Stimulated activated CD8-positive, alpha-beta memory T cell treated with anti-CD3 and anti-CD28 coated beads, Interleukin-12 subunit alpha, Interleukin-12 subunit beta, amount 100 ng/mL, for 1 hour (primary cell): ENCODE measurements at regions not wholly inside any gene's neighbourhood (a gene's known extent, or its start where the extent isn't known, plus 50 kb on each side); places are given as distances from the start of the nearest gene placed in this dataset.
A peak's percentile ranks its signal among the peaks of the same experiment; 100 is the strongest.
"Not testable (repeated sequence)": the region's sequence is repeated elsewhere in the genome, so short reads cannot be mapped to it uniquely, and the experiment has no call there.

Source experiments
- DNase-seq: peaks from one replicate; pipeline ENCODE4 v3.0.0-alpha.2; 2020; ENCODE audit warnings: low read depth

DNA sequence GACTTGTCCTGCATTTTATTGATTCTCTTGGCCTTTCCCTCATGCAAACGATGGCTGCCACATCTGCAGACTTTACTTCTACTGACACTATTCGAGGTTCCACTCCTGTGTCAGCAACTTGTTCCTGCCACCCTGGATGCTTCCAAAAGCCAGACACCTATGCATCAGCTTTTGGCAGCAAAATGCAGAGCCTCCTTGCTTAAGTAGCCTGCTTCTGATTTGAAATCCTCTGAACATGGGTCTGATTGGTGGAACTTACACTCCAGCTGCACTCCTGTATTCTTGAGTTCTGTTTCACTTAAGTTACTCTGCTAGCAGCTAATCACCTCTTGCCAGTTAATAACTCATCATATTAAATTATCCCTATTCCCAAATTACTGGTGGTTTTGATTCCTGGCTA, 152.1 kb upstream of the FMN2 start:
- DNase-seq: no peak

DNA sequence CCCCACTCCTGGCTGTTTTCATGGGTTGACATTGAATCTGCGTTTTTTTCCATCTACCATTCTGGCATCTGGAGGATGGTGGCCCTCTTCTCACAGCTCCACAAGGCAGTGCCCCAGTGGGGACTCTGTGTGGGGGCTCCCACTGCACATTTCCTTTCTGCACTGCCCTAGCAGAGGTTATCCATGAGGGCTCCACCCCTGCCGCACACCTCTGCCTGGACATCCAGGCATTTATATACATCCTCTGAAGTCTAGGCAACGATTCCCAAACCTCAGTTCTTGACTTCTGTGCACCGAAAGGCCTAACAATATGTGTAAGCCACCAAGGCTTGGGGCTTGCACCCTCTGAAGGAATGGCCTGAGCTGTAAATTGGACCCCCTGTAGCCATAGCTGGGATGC, 147.9 kb upstream of the FMN2 start:
- DNase-seq: no peak

DNA sequence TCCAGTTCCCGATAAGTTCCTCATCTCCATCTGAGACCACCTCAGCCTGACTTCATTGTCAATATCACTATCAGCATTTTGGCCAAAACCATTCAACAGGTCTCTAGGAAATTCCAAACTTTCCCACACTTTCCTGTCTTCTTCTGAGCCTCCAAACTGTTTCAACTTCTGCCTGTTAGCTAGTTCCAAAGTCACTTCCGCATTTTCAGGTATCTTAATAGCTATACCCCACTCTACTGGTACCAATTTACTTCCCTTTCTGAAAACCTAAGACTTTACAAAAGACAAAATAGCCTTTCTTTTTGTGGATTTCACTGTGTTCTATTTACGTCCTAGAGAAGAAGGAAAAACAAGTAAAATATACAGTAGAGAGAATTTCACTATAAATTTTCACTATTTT, 147.0 kb upstream of the FMN2 start:
- no peak for DNase-seq

DNA sequence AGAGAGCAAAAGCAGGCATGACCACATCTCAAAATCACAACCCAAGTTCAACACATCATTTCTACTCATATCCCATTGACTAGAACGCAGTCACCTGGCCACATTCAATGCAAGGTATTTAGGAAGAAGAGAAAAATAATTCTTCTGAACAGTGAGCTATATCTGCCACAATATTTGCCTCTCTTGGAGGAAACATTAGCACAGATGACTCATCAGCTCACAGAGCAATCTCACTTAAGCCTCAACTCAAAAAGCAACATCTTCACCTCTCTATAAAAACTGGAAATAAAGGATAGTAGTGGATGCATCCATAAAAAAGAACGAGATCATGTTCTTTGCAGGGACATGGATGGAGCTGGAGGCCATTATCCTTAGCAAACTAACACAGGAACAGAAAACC, 143.9 kb upstream of the FMN2 start:
- no peak for DNase-seq

DNA sequence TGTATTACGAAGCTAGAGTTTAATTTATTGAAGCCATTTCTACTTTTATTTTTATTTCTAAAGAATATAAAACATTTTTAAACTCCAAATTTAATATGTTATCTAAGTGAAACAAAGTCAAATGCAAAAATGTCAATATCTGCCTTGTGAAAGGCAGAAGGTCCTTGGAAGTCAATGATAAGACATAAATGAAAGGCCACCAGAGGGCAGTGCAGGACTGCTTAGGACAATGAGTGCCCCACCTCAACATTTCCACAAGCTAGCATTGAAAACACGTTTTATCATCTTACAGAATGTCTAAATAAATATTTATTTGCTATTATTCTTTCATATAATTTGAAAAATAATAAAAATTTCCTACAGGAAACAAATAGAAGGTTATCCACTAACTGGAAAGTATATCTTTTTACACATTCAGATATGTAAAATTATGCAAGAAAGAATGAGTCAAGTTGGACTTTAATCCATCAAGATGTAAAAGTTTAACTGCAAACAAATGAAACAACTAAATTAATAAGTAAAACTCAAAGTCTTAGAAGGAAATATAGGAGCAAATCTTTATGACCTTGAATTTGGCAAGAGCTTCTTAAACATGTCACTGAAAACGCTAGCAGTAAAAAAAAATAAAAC, 140.1 kb upstream of the FMN2 start:
- peak; percentile 18 for DNase-seq

DNA sequence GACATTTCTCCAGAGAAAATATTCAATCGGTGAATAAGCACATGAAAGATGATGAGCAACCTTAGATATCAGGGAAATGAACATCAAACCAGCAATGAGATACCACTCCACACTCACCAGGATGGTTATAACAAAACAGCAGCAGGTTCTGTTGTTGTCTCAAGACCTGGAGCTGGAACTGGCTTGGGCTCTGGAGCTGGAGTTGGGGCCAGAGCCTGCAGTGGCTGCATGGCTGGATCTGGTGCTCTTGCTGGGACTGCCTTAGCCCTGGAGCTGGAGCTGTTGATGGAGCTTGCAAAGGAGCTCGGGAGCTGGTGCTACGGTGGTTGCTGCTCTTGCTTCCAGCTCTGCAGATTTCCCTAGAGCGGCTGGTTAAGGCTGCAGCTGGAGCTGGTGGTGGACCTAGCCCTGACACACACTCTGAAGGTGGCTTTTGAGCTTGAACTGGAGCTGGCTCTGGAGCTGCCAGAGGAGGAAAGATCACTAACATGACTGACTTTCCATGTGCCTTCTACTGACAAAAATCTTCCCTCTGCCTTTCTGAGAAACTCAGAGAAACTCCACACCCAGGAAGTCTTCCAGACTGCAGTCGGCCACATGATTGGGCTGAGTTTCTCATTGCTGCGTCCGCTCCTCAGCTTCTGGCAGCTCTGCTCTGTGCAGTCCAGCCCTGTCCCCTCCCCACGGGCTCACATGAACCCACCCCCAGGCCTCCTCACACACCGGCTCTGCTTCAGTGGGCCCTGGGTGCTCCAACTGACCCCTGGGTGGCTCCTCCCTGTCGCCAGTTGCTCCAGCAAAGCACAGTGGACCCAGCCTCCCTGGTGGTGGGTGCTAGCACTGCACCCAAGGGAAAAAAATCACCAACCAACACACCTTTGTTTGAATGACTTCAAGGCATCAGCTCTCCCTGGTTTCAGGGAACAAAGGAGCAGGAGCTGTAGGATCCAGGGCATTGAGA, 139.1 kb upstream of the FMN2 start:
- DNase-seq: no peak

DNA sequence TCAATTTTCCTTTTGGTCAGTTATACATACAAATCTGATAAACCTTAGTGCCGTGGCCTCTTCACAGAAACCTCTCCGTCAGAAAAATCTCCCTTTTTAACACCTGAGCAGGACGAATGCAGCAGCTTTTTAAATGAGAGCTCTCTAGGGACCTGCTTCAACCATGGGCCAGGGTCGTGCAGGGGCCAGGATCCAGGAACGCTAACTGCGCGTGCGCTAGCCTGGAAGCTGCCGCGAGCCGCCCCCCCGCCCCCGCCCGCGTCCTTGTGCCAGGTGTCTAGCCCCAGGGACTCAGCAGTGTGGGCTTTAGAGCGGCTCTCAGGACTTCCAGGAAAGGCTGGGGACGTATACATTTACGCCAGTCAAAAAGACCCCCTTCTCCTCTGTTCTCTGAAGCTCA, 136.8 kb upstream of the FMN2 start:
- DNase-seq: no peak

DNA sequence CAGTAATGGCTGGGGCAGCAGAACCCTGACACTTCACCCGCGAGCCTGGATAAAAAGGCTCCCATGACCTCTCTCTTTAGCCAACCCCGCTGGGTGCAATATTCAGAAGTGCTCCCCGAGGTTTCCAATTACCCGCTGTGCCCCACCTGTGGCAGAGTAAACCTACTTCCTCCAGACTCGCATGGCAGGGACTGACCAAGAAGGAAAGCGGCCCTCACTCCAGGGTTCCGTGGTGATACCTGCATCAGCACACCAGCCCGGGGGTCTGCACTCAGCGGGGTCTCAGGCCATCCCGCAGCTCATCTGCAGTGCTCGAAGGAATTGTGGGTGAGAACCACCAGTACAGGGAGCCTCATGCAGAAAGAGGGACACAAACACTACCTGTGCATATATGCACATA, 136.3 kb upstream of the FMN2 start:
- DNase-seq: no peak

DNA sequence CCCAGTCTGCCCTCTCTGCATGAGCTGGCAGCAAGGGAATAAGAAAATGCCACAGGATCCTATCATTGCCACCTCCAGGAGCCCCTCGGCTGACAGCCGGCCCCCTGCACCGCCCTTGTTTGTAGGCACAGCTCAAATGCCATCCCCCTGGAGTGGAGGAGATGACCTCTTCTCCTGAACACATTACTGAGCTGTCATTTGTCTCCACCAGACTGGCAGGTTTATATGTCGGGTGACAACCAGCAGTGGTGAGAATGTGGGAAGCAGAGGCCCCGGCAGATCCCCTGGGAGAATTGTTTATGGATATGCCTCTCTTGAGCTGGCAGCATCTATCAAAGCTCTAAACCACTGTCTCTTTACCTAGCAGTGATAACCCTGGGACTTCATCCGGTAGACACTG, 135.4 kb upstream of the FMN2 start:
- no peak for DNase-seq

DNA sequence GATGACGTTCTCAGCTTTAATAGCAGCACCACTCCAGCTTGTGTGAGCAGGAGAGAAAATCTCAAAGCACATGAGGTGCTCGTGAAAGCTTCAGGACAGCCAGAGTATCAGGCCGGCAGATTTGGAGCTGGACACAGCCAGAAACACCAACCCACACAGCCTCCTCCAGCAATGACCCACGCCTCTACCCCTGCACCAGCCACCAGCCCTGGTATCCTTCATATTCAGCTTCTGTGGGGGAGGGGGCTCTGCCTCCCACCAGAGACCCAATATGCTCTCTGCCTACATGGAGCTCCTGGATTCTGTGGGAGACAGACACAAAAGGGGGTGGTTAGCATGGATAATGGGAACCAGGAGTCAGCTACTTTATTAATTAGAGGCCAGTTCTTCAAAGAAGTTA, 133.6 kb upstream of the FMN2 start:
- DNase-seq: no peak

DNA sequence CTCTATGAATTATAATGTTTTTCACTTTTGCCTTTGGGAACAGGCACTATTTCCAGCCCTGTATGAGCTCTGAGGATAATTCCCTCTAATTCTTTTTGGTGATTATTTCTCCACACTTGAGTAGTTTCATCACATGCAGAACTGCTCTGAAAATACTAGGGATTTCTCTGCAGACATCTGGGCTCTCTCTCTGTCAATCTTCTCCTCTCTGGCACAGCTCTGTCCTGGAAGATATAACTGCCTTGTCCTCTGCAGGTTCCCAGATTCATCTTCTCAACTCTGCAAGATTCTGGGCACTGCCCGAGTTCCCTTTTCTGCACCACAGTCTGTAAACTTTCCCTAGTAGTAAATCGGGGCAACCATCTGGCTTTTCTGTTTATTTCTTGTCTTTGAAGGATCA, 131.3 kb upstream of the FMN2 start:
- DNase-seq: no peak

DNA sequence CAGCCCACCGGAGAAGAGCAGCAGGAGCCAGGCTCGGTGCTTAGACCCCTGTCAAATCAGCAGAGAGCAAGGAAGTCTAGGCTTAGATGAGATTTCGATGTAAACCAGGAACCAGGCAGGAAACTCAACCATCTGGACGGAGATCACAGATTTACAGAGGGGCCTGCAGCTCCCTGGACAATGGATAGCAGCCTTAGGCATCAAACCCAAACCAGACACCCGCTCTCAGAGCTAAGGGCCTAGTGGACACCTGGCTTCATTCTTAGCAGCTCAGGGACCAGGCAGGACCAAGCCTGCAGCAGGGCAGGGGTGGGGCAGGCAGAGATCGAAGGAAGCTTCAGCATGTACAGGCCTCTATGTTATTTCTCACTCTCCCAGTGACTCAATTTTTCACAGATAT, 127.8 kb upstream of the FMN2 start:
- DNase-seq: no peak

DNA sequence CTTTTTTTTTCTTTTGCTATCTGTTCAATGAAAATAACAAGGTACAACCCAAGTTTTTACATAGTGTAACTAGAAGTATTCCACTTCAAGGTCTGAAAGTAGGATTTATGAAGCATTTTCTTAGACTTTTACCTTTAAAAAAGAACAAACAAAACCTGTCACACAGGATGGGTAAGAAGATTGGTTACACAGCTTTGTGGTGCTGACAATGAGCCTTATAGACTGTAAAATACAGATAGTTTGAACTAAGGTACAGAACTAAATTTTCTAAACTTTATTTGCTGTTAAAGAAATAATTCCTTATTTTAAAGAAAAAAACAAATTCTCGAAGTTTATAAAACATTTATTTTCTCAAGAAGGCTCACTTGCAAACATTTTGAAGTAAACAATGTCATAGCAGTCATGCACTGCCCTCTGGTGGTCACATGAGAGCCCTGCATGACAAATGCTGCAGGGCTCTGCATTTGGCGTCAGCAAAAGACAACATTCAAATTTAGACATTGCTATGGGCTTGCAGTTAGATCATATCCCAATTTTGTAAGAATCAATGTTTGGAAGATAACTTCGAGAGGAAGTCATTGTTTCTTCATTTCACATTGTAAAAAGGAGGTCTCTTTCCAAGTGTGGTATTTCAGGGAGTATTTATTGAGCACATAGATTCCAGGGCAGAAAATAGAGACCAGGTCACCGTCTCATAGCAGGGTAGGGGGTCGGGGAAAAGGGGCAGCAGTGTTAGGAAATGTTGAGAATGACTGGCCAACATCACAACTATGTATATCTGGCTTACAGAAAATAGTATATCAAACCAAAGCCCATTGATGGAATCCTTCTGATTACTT, 115.3 kb upstream of the FMN2 start:
- DNase-seq: peak; percentile 20

DNA sequence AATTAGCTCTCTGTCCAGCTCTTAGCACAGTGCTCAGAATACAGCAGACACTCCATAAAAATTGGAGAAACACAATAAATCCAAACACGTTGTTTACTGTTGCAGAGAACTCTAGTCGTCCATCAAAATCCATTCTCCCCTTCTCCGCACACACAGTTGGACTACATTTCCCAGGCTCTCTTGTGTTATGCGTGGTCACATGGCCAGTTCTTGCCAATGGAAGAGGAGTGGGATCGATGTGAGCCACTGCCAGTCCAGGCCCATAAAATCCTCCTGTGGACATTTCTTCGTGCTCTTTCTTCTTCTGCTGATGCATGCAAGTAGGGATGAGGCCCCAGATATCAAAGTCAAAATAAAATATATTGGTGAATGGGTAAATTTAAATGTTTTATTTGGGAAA, 114.3 kb upstream of the FMN2 start:
- DNase-seq: no peak

DNA sequence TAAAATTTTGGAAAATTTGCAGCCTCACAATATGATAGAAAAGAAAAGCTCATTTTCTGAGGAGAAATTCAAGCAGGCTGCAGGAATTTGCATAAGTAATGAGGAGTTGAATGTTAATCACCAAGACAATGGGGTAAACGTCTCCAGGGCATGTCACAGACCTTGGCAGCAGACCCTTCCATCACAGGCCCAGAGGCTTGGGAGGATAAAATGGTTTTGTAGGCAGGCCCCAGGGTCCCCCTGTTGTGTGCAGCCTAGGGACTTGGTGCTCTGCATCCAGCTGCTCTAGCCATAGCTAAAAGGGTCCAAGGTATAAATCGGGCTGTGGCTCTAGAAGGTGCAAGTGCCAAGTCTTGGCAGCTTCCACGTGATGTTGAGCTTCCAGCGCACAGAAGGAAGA, 112.2 kb upstream of the FMN2 start:
- no peak for DNase-seq

DNA sequence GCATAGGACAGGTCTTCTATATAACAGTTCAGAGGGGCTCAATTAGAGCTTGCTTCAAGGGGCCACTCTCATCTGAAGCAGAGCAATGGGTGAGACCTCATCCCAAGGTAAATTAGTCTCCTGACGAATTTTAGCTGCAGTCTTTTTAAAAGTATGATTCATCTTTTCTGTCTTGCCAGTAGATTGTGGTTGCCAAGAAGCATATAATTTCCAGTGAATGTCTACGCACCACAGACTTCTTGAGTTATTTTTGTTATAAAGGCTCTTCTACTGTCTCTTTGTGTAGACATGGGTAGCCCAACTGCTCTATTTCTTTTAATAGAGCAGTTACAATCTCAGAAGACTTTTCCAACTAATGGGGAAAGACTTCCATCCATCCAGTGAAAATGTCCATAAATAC, 108.9 kb upstream of the FMN2 start:
- DNase-seq: no peak

DNA sequence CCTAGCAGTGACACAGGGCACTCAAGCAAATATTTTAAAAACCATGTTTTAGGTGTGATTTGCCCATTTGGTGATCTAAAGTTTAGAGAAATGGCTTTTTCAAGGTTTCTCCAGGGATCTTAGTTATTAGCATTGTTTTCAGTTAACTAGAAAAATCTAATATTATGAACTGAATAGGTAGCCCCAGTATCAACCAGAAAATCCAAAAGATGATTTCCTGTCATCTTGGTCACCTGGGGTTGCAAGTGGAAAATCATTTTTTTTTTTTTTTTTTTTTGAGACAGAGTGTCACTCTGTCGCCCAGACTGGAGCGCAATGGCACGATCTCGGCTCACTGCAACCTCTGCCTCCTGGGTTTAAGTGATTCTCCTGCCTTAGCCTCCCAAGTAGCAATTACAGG, 106.6 kb upstream of the FMN2 start:
- no peak for DNase-seq

DNA sequence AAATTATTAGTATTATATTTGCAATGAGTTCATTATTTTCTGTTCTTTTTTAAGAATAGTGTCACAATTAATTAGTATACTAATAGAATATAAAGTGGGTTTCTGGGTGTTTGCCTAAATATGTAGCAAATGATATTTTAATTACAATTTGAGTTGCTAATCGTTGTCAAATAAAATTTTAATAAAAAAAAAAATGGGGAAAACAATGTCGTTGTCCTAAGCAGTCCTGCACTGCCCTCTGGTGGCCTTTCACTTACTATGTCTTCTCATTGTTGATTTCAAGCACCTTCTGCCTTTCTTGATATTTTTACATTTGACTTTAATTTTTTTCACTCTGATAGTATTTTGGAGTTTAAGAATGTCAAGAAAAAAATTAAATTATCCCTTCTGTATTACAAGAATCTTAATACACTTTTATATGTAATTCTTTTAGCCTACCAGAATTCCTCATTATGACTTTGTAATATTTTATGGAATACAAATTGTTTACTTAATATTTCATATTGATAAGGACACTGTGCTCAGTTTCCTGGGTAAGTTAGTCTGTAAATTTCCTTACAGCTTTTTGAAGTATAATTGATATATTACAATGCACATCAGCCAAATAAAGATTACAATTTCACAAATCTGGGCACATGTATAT, 104.5 kb upstream of the FMN2 start:
- no peak for DNase-seq

DNA sequence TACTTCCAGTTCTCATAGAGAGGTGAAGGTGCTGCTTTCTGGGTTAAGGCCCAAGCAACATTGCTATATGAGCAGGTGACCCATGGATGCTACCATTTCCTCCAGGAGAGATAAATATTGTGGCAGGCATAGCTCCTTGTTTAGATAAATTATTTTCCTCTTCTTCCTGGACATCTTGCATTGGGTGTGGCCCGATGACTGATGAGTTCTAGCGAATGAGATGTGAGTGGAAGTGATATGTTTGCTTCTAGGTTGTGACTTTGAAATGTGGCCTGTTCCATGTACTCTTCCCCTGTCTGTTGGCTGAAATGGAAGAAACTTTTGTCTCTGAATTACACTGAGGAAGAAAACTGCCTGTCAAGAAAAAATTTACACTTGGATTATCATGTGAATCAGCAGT, 101.7 kb upstream of the FMN2 start:
- no peak for DNase-seq

DNA sequence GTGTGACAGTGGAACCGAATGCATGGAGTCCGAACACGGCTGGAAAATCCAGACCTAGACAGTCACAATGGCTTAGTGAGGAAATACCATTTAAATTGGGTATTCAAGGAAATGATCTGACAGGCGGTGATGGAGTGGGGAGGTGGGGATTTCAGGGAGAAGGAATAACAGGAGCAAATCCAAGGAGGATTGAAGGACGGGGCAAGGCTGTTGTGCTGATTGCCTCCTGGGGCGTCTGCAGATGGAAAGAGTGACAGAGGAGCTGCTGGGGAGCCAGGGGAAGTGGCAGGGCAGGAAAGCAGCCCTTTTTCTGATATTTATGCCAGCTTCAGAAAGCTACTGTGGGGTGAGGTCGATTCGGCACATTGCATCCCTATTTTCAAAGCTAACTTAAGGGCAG, 99.1 kb upstream of the FMN2 start:
- not testable (repeated sequence) for DNase-seq

DNA sequence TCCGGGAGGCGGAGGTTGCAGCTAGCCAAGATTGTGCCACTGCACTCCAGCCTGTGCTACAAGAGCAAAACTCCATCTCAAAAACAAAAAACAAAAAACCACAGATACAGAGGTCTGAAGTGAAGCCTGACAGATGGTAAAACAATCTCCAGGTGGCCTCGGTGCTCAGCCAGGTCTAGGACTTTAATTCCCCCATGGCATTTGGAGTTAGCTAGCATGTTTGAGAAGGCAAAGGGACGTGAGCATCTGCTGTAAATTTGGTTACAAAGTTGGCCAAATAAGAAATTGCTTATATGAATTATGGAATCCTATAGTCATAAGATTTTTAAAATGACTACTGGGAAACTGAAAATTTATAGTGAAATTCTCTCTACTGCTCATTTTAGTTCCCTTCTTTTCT, 98.3 kb upstream of the FMN2 start:
- no peak for DNase-seq

DNA sequence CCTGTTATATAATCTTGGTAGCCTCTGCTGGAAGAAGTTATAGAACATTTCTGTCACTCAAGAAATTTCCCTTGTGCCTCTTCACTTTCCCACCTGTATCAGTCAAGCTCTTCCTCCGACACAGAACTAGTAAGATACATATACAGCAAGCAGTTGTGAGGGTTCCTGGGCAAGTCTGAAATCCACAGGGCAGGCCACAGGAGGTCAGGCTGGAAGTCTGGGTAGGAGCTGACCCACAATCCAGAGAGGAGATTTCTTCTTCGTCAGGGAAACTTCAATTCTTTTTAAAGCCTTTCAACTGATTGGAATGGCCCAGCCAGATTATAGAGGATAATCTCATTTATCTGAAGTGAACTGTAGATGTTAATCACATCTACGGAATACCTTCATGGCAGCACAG, 96.4 kb upstream of the FMN2 start:
- DNase-seq: no peak
